OCI-LY3 (cell line): ENCODE measurements at regions not wholly inside any gene's neighbourhood (a gene's known extent, or its start where the extent isn't known, plus 50 kb on each side); places are given as distances from the start of the nearest gene placed in this dataset.

Experiments used
- CTCF ChIP-seq: fragments of 200-600, 300-600 bp; sonication (generic); IDR thresholded peaks from 2 replicates; pipeline ENCODE4 v1.5.1; 2014; ENCODE audit warnings: antibody characterized with exemption, low read length, low read depth
- EZH2phosphoT487 ChIP-seq: fragments of 200-600 bp; shearing (Covaris generic); IDR thresholded peaks from 2 replicates; pipeline ENCODE4 v1.6.1; 2018; ENCODE audit warnings: antibody characterized with exemption, mixed run types, low read depth

- TF ChIP-seq CTCF, result no peak
- no peak for TF ChIP-seq EZH2phosphoT487
These were observed 120.7 kb upstream of the SOD1 start for GRCh38 chr21:31538816-31539215.
